Activated CD8-positive, alpha-beta T cell treated with anti-CD3 and anti-CD28 coated beads, Interleukin-2, amount 10 ng/mL, durations not matched to agents 7 days and 5 days (primary cell): ENCODE measurements at regions not wholly inside any gene's neighbourhood (a gene's known extent, or its start where the extent isn't known, plus 50 kb on each side); places are given as distances from the start of the nearest gene placed in this dataset.

Experiments
- ATAC-seq: fragments of 150-1000 bp; cut with Tn5 transposase; one replicate; pipeline ENCODE4 v1.10.0; 2021; ENCODE audit warnings: moderate library complexity
- CTCF ChIA-PET: fragments of 350-600 bp; sonication (Branson Sonifier 250); formaldehyde crosslinking; loops from one replicate; lab custom pipeline; 2021; ENCODE audit warnings: antibody characterized with exemption; lab: Charles Lee
- POLR2A ChIA-PET: fragments of 350-600 bp; sonication (Branson Sonifier 250); formaldehyde crosslinking; loops from one replicate; lab custom pipeline; 2021; ENCODE audit warnings: antibody characterized with exemption; lab: Charles Lee
- DNase-seq: peaks from one replicate; pipeline ENCODE4 v3.0.0-alpha.2; 2020
- H3K27ac Mint-ChIP-seq: one replicate; pipeline ENCODE4 v1.8.0; 2021; ENCODE audit warnings: mild to moderate bottlenecking, mixed read lengths
- H3K27me3 Mint-ChIP-seq: one replicate; pipeline ENCODE4 v1.8.0; 2021; ENCODE audit warnings: low read depth, mixed read lengths
- H3K36me3 Mint-ChIP-seq: one replicate; pipeline ENCODE4 v1.8.0; 2021; ENCODE audit warnings: low read depth, mixed read lengths
- H3K4me1 Mint-ChIP-seq: one replicate; pipeline ENCODE4 v1.8.0; 2021; ENCODE audit warnings: low read depth, mixed read lengths
- H3K4me3 Mint-ChIP-seq: one replicate; pipeline ENCODE4 v1.8.0; 2021; ENCODE audit warnings: mild to moderate bottlenecking, mixed read lengths
- H3K9me3 Mint-ChIP-seq: one replicate; pipeline ENCODE4 v1.8.0; 2022; ENCODE audit warnings: mixed read lengths; ENCODE audit not compliant: insufficient read depth

- no peaks in the 10 kb centered on the region for H3K36me3 Mint-ChIP-seq
- DNase-seq (no peak), ATAC-seq (no peak)
- peaks cover 8% of the 10 kb centered on the region for H3K9me3 Mint-ChIP-seq
- CTCF ChIA-PET: no interaction called here
- POLR2A ChIA-PET: no interaction called here
- no peaks in the 10 kb centered on the region for H3K4me1 Mint-ChIP-seq
- no peak overlapping the region for H3K27ac Mint-ChIP-seq
- no peaks in the 10 kb centered on the region for H3K27me3 Mint-ChIP-seq
- H3K4me3 Mint-ChIP-seq: no peak overlapping the region
These were observed 444.4 kb downstream of the GABRG1 start for GRCh38 chr4:45679411-45679810.

- no peak overlapping the region for H3K4me3 Mint-ChIP-seq
- peaks cover 5% of the 10 kb centered on the region for H3K9me3 Mint-ChIP-seq
- no peaks in the 10 kb centered on the region for H3K4me1 Mint-ChIP-seq
- DNase-seq (no peak), ATAC-seq (no peak)
- no peak overlapping the region for H3K27ac Mint-ChIP-seq
- H3K36me3 Mint-ChIP-seq: no peaks in the 10 kb centered on the region
- H3K27me3 Mint-ChIP-seq: no peaks in the 10 kb centered on the region
- ChIA-PET CTCF (no interaction called here), POLR2A (no interaction called here)
These were observed 455.7 kb downstream of the GABRG1 start for GRCh38 chr4:45668128-45668527.

DNA sequence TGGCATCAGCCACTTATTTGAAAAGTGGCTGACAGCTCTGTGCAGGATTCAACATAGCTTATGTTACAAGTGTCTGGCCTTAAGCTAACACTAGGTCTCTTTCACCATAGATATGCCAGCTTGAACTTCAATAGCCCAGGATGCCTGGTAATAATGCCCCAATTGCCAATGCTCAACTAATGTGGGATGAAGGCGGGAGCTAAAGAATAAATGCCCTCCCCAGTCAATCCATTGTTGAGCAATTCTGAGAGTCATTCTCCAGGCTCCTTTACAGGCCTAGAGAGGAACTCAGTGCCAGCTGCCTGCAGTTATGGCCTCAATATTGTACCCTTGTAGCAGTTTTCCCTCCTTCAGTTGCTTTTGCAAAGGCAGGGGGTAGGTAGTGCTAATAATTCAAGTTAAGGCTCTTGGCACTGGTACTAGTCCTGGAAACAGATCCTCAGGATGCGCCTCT, 460.2 kb downstream of the GABRG1 start:
- ChIA-PET CTCF (no interaction called here), POLR2A (no interaction called here)
- ATAC-seq: no peak
- Mint-ChIP-seq H3K9me3 (peaks cover 5% of the 10 kb centered on the region), H3K27ac (no peak overlapping the region), H3K36me3 (no peaks in the 10 kb centered on the region), H3K4me3 (no peak overlapping the region), H3K27me3 (no peaks in the 10 kb centered on the region), H3K4me1 (no peaks in the 10 kb centered on the region)
- no peak for DNase-seq

- H3K27ac Mint-ChIP-seq: no peak overlapping the region
- ATAC-seq (no peak), DNase-seq (no peak)
- H3K4me1 Mint-ChIP-seq: no peaks in the 10 kb centered on the region
- H3K27me3 Mint-ChIP-seq: no peaks in the 10 kb centered on the region
- H3K9me3 Mint-ChIP-seq: peaks cover 5% of the 10 kb centered on the region
- no peak overlapping the region for H3K4me3 Mint-ChIP-seq
- ChIA-PET POLR2A (no interaction called here), CTCF (no interaction called here)
- no peaks in the 10 kb centered on the region for H3K36me3 Mint-ChIP-seq
These were observed 460.9 kb downstream of the GABRG1 start for GRCh38 chr4:45663003-45663402.

DNA sequence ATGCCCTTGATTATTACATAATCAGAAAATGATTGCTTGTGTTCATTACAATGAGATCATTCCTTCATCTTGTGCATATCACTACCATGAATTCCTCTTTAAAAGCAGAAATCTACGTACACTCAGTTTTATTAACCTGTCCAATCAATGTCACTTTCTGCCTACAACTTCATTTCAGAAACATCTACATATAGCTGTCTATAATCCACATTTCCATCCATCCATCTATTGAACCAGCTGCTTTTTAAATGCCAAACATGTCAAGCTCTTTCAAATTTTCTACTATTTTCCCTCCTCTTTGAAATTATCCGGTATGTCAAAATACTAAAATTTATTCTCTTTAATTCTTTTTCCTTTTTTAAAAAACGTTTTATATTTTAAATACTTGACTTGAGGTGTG, 462.0 kb downstream of the GABRG1 start:
- CTCF ChIA-PET: no interaction called here
- Mint-ChIP-seq H3K27me3 (no peaks in the 10 kb centered on the region), H3K27ac (no peak overlapping the region), H3K36me3 (no peaks in the 10 kb centered on the region), H3K4me3 (no peak overlapping the region), H3K9me3 (peaks cover 5% of the 10 kb centered on the region), H3K4me1 (no peaks in the 10 kb centered on the region)
- POLR2A ChIA-PET: no interaction called here
- ATAC-seq: no peak
- DNase-seq: no peak

DNA sequence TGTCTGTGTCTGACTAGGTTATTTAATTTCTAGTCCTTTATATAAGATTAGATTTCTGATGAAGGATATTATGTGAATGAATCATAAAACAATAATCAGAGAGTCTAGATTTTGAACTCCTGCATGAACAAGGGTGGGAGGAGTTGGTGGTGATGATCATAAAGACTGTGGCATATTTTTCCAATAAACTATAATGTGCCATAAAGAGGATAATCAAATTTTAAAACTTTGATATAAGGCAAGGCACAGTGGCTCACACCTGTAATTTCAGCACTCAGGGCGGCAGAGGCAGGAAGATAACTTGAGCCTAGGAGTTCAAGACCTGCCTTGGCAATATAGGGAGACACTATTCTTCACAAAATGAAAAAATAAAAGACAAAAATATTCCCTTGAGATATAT, 473.3 kb downstream of the GABRG1 start:
- CTCF ChIA-PET: no interaction called here
- H3K27me3 Mint-ChIP-seq: no peaks in the 10 kb centered on the region
- ATAC-seq (no peak), DNase-seq (no peak)
- no peak overlapping the region for H3K4me3 Mint-ChIP-seq
- POLR2A ChIA-PET: no interaction called here
- no peaks in the 10 kb centered on the region for H3K4me1 Mint-ChIP-seq
- H3K9me3 Mint-ChIP-seq: peaks cover 15% of the 10 kb centered on the region
- no peaks in the 10 kb centered on the region for H3K36me3 Mint-ChIP-seq
- H3K27ac Mint-ChIP-seq: no peak overlapping the region

GRCh38 chr4:45648846-45649245, 475.0 kb downstream of the GABRG1 start:
- DNase-seq (no peak), ATAC-seq (no peak)
- Mint-ChIP-seq H3K9me3 (peaks cover 13% of the 10 kb centered on the region), H3K27ac (no peak overlapping the region), H3K27me3 (no peaks in the 10 kb centered on the region), H3K4me3 (no peak overlapping the region), H3K36me3 (no peaks in the 10 kb centered on the region), H3K4me1 (no peaks in the 10 kb centered on the region)
- POLR2A ChIA-PET: no interaction called here
- CTCF ChIA-PET: no interaction called here

DNA sequence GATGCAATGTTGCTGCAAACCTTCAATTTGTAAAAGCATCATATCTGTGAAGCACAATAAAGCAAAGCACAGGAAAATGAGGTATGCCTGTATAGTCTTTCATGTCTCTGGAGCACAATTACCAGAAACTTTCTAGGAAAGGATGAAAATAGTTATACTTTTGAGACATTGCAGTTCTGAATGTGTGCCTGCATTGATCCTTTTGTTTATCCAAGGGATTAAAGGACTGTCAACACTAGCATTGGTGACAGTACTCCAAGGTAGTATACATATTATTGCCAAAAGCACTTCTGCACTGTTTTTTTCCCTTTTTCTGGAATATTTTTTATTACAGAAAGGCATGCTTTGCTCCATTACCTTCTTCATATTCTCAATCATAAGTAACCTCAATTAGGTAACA, 476.0 kb downstream of the GABRG1 start:
- ATAC-seq: no peak
- ChIA-PET CTCF (no interaction called here), POLR2A (no interaction called here)
- DNase-seq: no peak
- H3K27me3 Mint-ChIP-seq: no peaks in the 10 kb centered on the region
- peaks cover 13% of the 10 kb centered on the region for H3K9me3 Mint-ChIP-seq
- H3K4me1 Mint-ChIP-seq: no peaks in the 10 kb centered on the region
- no peak overlapping the region for H3K27ac Mint-ChIP-seq
- H3K4me3 Mint-ChIP-seq: no peak overlapping the region
- no peaks in the 10 kb centered on the region for H3K36me3 Mint-ChIP-seq

DNA sequence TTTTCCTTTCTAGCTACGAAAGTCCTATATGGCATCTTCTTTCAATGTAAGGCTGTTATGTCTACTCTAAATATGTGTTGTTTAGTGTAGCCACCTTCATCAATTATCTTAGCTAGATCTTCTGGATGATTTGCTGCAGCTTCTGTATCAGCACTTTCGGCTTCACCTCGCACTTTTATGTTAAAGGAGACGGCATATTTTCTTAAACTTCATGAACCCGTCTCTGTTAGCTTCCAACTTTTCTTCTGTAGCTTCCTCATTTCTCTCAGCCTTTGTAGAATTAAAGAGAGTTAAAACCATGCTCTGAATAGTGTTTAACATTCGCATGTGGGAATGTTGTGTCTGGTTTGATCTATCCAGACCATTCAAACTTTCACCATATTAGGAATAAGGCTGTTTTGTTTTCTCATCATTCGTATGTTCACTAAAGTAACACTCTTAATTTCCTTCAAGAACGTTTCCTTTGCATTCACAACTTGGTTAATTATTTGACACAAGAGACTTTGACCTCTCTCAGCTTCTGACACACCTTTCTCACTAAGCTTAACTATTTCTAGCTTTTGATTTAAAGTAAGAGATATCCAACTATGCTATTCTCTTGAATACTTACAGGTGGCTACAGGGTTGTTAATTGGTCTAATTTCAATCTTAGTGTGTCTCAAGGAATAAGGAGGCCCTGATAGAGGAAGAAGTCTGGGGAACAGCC, 476.8 kb downstream of the GABRG1 start:
- H3K4me1 Mint-ChIP-seq: no peaks in the 10 kb centered on the region
- ChIA-PET CTCF (no interaction called here), POLR2A (no interaction called here)
- H3K27ac Mint-ChIP-seq: no peak overlapping the region
- peaks cover 7% of the 10 kb centered on the region for H3K9me3 Mint-ChIP-seq
- no peak for DNase-seq
- ATAC-seq: no peak
- H3K4me3 Mint-ChIP-seq: no peak overlapping the region
- H3K36me3 Mint-ChIP-seq: no peaks in the 10 kb centered on the region
- no peaks in the 10 kb centered on the region for H3K27me3 Mint-ChIP-seq

DNA sequence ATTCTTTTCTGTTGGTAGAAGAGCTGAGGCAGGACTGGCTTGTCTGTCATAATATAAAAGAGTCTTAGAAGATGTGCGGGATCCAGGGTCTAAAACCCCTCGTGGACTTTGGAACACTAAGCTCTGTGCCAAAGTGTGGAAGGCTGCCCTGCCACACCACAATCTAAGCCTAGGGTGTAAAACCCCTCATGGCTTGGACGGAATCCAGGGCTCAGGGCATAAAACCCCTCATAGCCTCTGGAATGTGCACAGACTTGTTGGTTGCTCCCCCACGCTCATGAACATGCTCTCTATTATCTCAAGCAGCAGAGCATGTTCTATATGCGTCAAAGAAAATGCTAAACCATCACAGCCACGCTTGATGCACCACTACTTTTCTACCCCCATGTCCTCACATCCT, 483.6 kb downstream of the GABRG1 start:
- DNase-seq: no peak
- POLR2A ChIA-PET: no interaction called here
- ATAC-seq: no peak
- Mint-ChIP-seq H3K4me3 (no peak overlapping the region), H3K36me3 (no peaks in the 10 kb centered on the region), H3K27ac (no peak overlapping the region), H3K27me3 (no peaks in the 10 kb centered on the region), H3K4me1 (no peaks in the 10 kb centered on the region), H3K9me3 (no peaks in the 10 kb centered on the region)
- CTCF ChIA-PET: no interaction called here

GRCh38 chr4:45638641-45639040, 485.2 kb downstream of the GABRG1 start:
- H3K4me3 Mint-ChIP-seq: no peak overlapping the region
- ChIA-PET CTCF (no interaction called here), POLR2A (no interaction called here)
- H3K4me1 Mint-ChIP-seq: no peaks in the 10 kb centered on the region
- no peaks in the 10 kb centered on the region for H3K9me3 Mint-ChIP-seq
- ATAC-seq: no peak
- no peaks in the 10 kb centered on the region for H3K27me3 Mint-ChIP-seq
- no peak for DNase-seq
- no peaks in the 10 kb centered on the region for H3K36me3 Mint-ChIP-seq
- H3K27ac Mint-ChIP-seq: no peak overlapping the region

DNA sequence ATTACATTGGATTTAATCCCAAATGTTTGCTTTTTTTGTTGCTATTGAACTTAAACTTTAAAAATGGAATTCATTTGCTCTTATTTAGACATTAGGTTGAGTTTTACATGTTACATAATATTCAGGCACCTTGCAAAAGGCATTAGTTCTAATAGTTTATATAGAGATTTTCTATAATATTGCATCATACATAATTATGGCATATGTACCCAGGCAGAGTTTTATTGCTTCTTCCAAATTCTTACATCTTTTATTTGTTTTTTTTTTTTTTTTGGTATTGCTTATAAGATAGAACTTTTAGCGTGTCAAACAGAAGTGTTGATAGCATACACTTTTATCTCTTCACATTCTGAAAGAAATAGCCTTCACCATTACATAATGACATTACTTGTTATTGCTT, 487.7 kb downstream of the GABRG1 start:
- POLR2A ChIA-PET: no interaction called here
- Mint-ChIP-seq H3K4me3 (no peak overlapping the region), H3K36me3 (no peaks in the 10 kb centered on the region), H3K4me1 (no peaks in the 10 kb centered on the region), H3K9me3 (no peaks in the 10 kb centered on the region), H3K27me3 (no peaks in the 10 kb centered on the region), H3K27ac (no peak overlapping the region)
- CTCF ChIA-PET: no interaction called here
- DNase-seq (no peak), ATAC-seq (no peak)

DNA sequence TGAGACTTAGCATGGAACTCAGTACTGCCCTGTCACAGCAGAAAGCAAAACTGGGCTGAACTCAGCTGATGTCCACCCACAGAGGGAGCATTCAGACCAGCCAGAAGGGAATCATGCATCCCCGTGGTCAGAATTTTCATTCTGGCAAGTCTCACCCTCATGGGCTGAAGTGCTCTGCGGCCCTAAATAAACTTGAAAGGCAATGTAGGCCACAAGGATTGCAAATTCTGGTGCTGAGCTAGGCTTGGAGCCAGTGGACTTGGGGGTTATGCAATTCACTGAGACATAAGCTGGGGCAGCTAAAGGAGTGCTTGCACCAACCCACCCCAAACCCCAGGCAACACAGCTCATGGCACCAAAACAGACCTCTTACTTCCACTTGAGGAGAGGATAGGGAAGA, 494.1 kb downstream of the GABRG1 start:
- Mint-ChIP-seq H3K36me3 (no peaks in the 10 kb centered on the region), H3K9me3 (peaks cover 3% of the 10 kb centered on the region), H3K27ac (no peak overlapping the region), H3K4me3 (no peak overlapping the region), H3K27me3 (no peaks in the 10 kb centered on the region), H3K4me1 (no peaks in the 10 kb centered on the region)
- no peak for DNase-seq
- CTCF ChIA-PET: no interaction called here
- no peak for ATAC-seq
- POLR2A ChIA-PET: no interaction called here
